ENCODE measurements at regions not wholly inside any gene's neighbourhood (a gene's known extent, or its start where the extent isn't known, plus 50 kb on each side); places are given as distances from the start of the nearest gene placed in this dataset.

DNA sequence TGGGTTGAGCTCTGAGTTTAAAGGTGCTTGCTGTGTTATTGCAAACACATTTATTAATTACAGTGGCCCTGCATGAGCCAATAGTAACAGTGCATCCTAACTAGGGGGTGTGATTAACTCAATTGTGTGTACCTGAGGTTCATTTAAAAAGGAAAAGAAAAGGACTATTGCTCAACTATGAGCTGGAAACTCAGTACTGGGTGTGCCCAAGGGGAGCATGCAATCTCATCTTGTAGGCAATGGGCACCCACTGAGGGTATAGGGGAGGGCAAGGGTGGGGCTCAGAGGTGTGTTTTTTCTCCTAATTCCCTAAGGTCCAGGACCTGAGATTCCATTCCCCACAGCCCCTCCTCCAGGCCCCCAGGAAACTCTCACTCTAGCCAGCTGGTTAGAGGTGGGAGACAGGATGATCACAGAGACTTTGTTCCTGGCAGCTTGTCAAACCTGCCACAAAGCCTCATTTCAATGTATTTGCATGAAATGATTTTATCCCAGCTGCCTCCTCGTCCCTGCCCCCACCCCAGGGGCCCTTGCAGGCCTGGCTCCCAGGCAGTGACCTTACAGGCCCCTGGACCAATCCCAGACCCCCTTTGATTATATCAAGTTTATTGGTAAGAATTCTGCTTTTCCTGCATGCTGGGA lies 220.7 kb downstream of the TBC1D2B start:
- TF ChIP-seq POLR2A (IDR thresholded peaks at IDR 0.05; ENCODE audit: low read length) (no peak), GATA1 (IDR thresholded peaks at IDR 0.05; ENCODE audit: low read depth, low read length) (no peak)
